ENCODE measurements at regions not wholly inside any gene's neighbourhood (a gene's known extent, or its start where the extent isn't known, plus 50 kb on each side); places are given as distances from the start of the nearest gene placed in this dataset.

GRCh38 chr21:39052718-39053117 is 130.5 kb downstream of the PSMG1 start:
- DNase-seq (ENCODE audit: low spot score) = no peak
- Histone ChIP-seq H3K27ac (no peak overlapping the region), H3K36me3 (no peaks in the 10 kb centered on the region), H3K4me3 (no peak overlapping the region), H3K9me3 (no peaks in the 10 kb centered on the region), H3K27me3 (replicated peaks; ENCODE audit: insufficient read depth) (no peaks in the 10 kb centered on the region), H3K4me1 (replicated peaks) (no peaks in the 10 kb centered on the region)
- no peak for TF ChIP-seq POLR2A (IDR thresholded peaks at IDR 0.05)
- no peak for TF ChIP-seq POLR2AphosphoS5 (IDR thresholded peaks at IDR 0.05)
- TF ChIP-seq, protein P1, sequence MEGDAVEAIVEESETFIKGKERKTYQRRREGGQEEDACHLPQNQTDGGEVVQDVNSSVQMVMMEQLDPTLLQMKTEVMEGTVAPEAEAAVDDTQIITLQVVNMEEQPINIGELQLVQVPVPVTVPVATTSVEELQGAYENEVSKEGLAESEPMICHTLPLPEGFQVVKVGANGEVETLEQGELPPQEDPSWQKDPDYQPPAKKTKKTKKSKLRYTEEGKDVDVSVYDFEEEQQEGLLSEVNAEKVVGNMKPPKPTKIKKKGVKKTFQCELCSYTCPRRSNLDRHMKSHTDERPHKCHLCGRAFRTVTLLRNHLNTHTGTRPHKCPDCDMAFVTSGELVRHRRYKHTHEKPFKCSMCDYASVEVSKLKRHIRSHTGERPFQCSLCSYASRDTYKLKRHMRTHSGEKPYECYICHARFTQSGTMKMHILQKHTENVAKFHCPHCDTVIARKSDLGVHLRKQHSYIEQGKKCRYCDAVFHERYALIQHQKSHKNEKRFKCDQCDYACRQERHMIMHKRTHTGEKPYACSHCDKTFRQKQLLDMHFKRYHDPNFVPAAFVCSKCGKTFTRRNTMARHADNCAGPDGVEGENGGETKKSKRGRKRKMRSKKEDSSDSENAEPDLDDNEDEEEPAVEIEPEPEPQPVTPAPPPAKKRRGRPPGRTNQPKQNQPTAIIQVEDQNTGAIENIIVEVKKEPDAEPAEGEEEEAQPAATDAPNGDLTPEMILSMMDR (IDR thresholded peaks at IDR 0.05) = no peak
- WGBS = 89% methylated on average over 7 of the region's 7 CpGs
- intact Hi-C loops (cut with DNase I) = no loop called here

- no peaks in the 10 kb centered on the region for H3K4me1 ChIP-seq (replicated peaks)
- DNase-seq (ENCODE audit: low spot score) = no peak
- H3K36me3 ChIP-seq = no peaks in the 10 kb centered on the region
- no peak overlapping the region for H3K27ac ChIP-seq
- TF ChIP-seq POLR2AphosphoS5 (IDR thresholded peaks at IDR 0.05) (no peak), POLR2A (IDR thresholded peaks at IDR 0.05) (no peak)
- TF ChIP-seq, protein P1 (IDR thresholded peaks at IDR 0.05) = no peak
- H3K9me3 ChIP-seq = no peaks in the 10 kb centered on the region
- intact Hi-C loops (cut with DNase I) = no loop called here
- H3K27me3 ChIP-seq (replicated peaks; ENCODE audit: insufficient read depth) = no peaks in the 10 kb centered on the region
- WGBS = 71% methylated on average over 3 of the region's 3 CpGs
- H3K4me3 ChIP-seq = no peak overlapping the region
Measured at GRCh38 chr21:39051588-39051949, 131.7 kb downstream of the PSMG1 start.

DNA sequence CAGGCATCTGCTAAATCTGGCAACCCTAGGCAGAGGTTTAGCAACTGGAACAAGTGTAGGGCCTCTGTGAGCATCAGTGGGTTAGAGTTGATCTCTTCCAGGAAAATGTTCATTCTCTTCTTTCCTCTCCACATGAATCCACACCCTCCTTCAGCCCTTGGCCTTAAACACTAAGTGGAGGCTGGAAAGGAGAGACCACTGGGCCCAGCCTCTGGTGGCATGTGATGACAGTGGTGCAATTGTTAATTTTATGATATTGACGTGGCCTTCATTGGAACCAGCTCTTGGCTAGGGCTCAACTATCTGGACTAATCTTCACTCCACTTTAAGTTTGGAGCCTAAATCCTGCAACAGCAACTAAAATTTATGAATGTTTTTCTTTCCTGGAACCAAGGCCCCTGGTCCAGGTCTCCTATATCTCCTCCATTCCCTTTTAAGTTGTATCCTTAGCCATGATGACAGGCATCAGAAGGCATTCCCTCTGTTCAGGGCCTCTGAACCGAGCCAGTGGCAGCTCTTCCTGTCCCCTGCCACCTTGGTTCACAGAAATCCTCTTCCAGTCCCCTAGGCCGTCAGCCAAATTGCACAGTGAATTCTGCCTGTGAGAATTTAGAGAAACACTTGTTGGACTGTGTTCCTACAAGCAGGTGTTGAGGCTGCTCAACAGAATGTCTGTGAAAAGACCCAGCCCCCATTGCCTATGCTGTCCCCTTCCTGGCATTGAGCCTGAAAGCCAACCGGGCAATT is 132.2 kb downstream of the PSMG1 start:
- H3K27me3 ChIP-seq (replicated peaks; ENCODE audit: insufficient read depth) = no peaks in the 10 kb centered on the region
- H3K4me1 ChIP-seq (replicated peaks) = no peaks in the 10 kb centered on the region
- intact Hi-C loops (cut with DNase I) = no loop called here
- WGBS = 45% methylated on average over 4 of the region's 4 CpGs
- no peaks in the 10 kb centered on the region for H3K9me3 ChIP-seq
- H3K27ac ChIP-seq = no peak overlapping the region
- H3K4me3 ChIP-seq = no peak overlapping the region
- H3K36me3 ChIP-seq = no peaks in the 10 kb centered on the region
- TF ChIP-seq POLR2AphosphoS5 (IDR thresholded peaks at IDR 0.05) (no peak), POLR2A (IDR thresholded peaks at IDR 0.05) (no peak)
- TF ChIP-seq, protein P1 (IDR thresholded peaks at IDR 0.05) = no peak
- DNase-seq (ENCODE audit: low spot score) = no peak

- DNase-seq (ENCODE audit: low spot score) = no peak
- Histone ChIP-seq H3K27me3 (replicated peaks; ENCODE audit: insufficient read depth) (no peaks in the 10 kb centered on the region), H3K36me3 (no peaks in the 10 kb centered on the region), H3K4me1 (replicated peaks) (no peaks in the 10 kb centered on the region), H3K27ac (no peak overlapping the region), H3K4me3 (no peak overlapping the region), H3K9me3 (no peaks in the 10 kb centered on the region)
- whole genome bisulfite sequencing = 94% methylated on average over 4 of the region's 4 CpGs
- TF ChIP-seq, protein P1 (IDR thresholded peaks at IDR 0.05) = no peak
- TF ChIP-seq POLR2A (IDR thresholded peaks at IDR 0.05) (no peak), POLR2AphosphoS5 (IDR thresholded peaks at IDR 0.05) (no peak)
- intact Hi-C loops (cut with DNase I) = no loop called here
Measured at GRCh38 chr21:39048574-39048973, 134.7 kb downstream of the PSMG1 start.

- no peak overlapping the region for H3K27ac ChIP-seq
- intact Hi-C loops (cut with DNase I) = no loop called here
- DNase-seq (ENCODE audit: low spot score) = no peak
- no peak overlapping the region for H3K4me3 ChIP-seq
- no peaks in the 10 kb centered on the region for H3K27me3 ChIP-seq (replicated peaks; ENCODE audit: insufficient read depth)
- no peaks in the 10 kb centered on the region for H3K9me3 ChIP-seq
- H3K4me1 ChIP-seq (replicated peaks) = no peaks in the 10 kb centered on the region
- WGBS = 49% methylated on average over 6 of the region's 6 CpGs
- TF ChIP-seq POLR2AphosphoS5 (IDR thresholded peaks at IDR 0.05) (no peak), POLR2A (IDR thresholded peaks at IDR 0.05) (no peak)
- TF ChIP-seq, protein P1 (IDR thresholded peaks at IDR 0.05) = no peak
- H3K36me3 ChIP-seq = no peaks in the 10 kb centered on the region
Measured at GRCh38 chr21:39048064-39048463, 135.2 kb downstream of the PSMG1 start.

Measured in prostate gland (tissue), 2 donors.